ENCODE measurements at regions not wholly inside any gene's neighbourhood (a gene's known extent, or its start where the extent isn't known, plus 50 kb on each side); places are given as distances from the start of the nearest gene placed in this dataset.

GRCh38 chr9:89774858-89775370 is 170.1 kb downstream of the GADD45G start:
- DNase-seq = no peak

DNA sequence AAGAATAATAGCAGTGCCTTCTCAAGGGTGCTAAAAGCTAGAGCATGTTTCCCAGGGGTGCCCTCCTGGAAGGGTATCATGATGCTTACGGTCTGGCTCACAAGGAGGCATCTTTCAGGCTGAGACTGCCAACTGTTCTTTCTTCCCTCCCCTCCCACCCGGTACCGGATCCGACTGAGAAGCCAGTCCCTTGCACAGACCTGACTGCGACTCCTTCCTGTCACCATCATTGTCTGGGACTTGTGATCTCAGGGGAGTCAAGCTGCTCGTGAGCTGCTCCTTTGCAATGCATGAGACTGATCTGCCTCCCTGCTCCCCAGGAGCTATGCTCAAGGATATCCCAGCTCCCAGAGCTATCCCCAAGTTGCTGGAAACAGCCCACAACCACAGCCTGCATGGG is 170.8 kb downstream of the GADD45G start:
- DNase-seq = no peak

DNA sequence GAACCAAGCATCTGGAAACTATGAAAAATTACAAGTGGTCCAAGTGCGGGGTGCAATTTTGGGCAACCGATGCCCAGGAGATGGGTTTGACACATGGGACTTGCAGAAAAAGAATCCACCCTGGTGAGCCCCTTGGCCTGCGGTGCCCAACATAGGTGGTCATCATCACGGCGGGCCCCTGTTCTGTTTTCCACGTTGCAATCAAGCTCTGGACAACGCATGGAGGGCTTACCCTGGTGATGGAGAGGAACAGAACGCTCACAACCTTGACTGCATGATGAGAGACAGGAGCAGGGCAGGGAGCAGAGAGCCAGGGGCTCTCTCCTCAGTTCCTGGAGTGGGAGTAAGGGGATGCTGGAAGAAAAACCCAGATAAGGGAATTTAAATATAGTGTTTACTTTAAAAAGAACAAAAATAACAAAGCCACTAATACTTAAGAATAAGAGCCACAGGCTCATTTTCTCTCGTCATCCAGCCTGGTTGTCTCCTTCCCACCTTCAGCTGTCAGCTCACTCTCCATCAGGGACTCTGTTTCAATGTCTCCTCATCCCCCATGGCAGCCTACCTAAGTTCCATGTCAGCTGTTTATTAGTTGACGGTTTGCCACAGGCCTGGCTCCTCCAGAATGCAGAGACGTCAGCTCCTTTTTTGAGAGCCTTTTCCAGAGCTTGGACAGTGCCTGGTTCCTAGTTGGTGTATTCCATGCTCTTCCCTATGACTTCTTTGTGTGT is 172.1 kb downstream of the GADD45G start:
- no peak for DNase-seq

DNA sequence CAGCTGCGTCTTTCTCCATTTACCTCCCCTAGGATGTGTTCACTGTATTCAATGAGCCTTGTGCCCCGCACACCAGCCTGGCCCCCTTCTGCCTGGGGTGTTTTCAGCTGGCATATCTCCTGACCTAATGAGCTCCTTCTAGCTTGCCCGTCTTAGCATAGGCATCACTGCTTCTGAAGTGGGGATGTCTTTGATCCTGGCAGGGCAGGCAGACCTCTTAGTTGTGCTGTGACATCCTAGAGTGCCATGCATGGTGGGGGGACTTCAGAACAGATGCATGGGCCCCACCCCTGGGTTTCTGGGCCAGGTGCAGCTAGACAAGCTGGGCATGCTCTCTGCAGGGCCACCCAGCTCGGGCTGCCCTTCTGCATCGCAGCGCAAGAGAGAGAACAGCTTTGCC is 172.7 kb downstream of the GADD45G start:
- no peak for DNase-seq

GRCh38 chr9:89778100-89779090 is 173.6 kb downstream of the GADD45G start:
- no peak for DNase-seq

GRCh38 chr9:89779405-89780203 is 174.8 kb downstream of the GADD45G start:
- DNase-seq = no peak

DNA sequence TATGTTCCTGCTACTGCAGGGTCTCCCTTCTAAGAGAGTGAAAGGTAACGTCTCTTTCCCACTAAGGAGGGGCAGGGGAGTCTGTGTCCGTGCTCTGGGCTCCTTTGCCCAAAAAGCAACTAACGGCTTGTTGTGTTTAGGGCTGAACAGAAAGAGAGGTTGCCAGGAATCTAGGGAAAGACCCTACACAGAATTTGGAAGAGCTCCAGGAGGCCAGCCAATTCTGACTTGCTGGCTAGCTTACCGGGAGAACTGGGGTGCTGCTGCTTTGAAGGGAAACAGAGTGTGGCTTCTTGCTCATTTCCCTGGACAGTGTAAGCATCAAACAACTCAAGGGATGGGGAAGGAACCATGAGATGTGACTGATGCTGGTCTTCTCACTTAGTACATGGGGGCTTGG is 176.1 kb downstream of the GADD45G start:
- DNase-seq = no peak

- DNase-seq = no peak
These were observed 177.2 kb downstream of the GADD45G start for GRCh38 chr9:89781838-89782540.

GRCh38 chr9:89786655-89787054 is 181.8 kb downstream of the GADD45G start:
- DNase-seq = no peak

GRCh38 chr9:89787595-89787994 is 182.8 kb downstream of the GADD45G start:
- DNase-seq = no peak

- no peak for DNase-seq
These were observed 183.6 kb downstream of the GADD45G start for GRCh38 chr9:89788434-89788833.

DNA sequence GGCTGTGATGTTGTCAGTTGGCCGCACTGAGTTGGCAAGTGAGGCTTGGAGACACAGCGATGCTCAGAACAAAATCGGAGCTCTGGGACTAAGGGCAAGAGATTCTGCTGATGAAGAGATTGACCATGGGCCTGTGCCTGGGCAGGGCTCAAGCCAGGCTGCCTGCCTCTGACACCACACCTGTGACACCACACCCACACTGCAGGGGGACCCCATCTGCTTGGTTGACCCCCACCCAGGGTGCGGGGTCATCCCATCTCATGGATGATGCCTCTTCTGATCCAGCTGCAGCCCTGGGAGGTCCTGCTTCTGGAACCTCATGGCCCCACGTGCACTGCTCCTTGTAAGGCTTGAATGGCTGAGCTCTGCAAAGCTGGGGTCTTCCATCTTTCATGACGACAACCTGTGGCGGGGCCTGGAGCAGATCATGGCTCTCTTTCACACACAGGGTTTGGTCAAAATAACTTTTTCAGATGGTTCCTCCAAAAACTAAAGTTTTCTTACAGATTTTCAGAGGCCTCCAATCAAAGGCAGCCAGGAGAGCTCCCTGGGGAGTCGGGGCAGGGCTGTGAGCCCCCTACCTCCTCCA is 185.2 kb downstream of the GADD45G start:
- no peak for DNase-seq

GRCh38 chr9:89790542-89791109 is 185.8 kb downstream of the GADD45G start:
- no peak for DNase-seq

GRCh38 chr9:89791754-89792153 is 186.9 kb downstream of the GADD45G start:
- DNase-seq = no peak

DNA sequence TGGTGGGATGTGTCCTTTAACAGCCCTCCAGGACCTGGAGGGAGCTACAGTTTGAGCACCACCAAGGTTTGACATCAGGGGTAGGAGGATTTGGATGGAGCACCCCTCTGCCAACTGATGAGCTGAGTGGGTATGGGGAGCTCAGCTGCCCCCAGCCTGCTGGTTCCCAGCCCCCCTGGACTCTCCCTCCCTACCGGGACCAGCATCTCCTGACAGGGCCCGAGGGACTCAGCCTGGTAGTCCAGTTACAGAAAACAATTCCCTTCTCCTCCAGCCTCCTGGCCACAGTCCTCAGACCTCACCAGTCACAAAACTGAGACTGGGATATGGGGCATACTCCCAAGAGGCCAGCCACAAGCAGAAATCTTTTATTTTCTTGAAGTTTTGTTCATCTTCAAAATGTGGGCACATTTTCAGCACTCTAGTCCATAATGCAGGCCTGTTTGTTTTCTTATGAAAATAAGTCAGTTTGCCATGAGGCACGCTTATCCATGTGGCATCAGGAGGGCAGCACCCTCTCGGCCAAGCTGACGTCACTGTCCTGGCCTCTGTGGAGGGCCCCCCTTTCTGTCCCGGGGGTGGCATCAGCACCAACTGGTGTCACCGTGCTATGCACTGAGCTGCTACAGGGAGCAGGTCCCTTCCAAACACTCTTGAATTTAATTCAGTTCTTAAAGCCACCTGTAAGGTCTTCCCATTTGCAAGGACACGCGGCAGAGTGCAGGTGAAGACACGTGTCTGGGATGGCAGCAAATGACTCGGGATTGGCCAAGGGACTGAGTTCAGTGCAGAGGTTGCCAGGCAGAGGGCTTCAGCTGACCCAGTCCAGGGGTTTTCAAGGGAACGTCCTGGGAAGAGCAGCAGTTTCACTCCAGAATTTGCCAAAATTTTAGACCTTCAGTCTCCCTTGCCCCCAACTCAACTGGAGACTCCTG is 187.6 kb downstream of the GADD45G start:
- DNase-seq = no peak

DNA sequence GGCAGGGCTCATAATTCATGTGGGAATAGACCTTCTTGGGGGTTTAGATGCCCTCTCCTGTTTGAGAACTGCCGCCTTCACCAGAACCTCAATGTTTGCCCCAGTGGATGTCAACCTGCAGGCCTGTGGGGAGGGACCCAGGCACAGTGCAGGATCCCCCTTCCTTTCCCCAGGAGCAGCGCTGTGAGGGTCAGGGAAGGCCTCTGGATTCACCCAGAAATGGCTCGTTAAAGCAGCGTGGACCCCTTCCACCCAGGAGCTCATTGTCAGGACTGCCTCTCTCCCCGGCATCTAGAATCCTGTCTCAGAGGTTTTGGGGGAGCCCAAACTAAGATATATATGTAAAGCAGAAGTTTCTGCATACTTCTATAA is 188.3 kb downstream of the GADD45G start:
- no peak for DNase-seq

DNA sequence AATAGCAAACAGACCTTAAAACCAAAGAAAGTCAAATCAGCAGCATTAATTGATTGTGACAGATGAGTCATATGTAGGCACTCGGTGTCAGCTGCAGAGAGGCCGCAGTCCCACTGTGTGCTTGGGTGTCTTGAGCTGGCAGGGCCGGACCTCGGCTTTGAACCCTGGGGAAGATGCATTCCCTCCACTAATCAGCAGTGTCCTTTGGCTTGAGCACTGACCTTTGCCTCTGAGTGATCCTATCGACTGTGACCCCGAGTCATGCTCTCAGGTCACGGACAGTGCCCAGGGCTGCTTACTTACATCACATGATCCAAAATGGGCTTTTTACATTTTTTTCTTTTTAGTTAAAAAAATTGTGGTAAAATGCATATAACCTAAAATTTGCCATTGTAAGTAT is 188.7 kb downstream of the GADD45G start:
- no peak for DNase-seq

DNA sequence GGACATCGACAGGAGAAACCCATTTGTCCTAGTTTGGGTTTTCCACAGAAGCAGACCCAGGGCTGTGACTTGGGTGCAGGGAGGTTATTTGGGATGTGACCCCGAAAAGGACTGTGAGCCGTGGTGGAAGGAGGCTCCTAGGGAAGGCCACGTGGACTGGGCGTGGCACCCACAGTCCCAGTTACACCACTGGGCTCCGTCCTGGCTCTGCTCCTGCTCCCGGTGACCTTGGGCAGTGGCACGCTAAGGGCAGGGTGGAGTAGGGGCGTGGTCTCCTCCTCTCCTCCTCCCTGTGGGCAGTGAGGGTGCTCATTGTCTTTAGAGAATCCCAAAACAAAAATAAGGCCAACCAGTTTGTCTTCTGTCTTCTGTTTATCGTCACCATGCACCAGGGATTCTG is 190.1 kb downstream of the GADD45G start:
- no peak for DNase-seq

DNA sequence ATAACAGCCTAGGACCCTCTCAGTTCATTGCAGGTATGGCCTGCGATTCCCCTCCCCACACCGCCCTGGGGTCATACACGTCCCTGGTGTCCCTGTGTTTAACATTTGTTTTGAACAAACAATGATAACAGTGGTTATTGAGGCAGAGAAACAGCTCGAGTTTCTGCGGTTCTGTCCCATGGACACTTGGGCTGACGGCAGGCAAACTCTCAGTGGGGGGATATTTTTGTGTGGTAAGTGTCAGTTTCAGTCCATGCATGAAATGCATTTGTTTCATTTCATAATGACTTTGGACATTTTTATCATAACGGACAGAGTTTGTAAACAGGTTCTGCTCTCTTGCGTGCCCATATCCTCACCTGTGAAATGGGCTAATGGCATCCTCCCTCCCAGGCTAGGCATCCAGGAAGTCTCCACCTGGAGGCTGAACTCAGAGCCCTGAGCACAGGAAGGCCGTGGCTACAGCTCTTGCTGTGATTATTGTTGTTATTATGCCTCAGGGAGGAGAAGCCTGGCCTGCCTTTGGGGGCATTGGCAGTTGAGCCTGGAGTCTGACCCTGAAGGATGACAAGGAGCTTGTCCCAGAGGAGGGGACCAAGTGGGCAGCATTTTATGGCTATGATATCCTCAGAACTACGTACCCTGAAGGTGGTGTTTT is 190.9 kb downstream of the GADD45G start:
- no peak for DNase-seq

DNA sequence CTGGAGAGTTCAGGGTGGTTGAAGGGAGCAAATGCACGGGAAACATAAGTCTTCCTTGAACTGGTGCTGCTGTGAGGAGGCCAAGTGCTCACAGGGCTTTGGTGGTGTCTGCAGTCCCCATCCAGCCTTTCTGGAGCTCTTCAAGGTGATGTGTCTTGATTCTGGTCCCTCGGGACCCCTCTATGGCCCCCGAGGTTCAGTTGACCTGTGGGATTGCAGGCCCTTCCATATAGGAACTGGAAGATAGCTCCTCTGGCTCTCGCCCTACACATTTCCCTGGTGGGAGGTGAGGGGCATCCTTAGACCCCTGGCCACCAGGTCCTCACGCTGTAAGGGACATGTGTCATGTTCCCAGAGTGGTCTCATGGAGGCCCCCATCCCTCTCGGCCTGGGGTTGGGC is 191.8 kb downstream of the GADD45G start:
- DNase-seq = no peak
